Cardiac septum (tissue), 1 donor: ENCODE measurements at regions not wholly inside any gene's neighbourhood (a gene's known extent, or its start where the extent isn't known, plus 50 kb on each side); places are given as distances from the start of the nearest gene placed in this dataset.

ENCODE experiments used
- DNase-seq: peaks from one replicate; pipeline ENCODE4 v3.0.0-alpha.2; 2020; ENCODE audit warnings: low spot score
- intact Hi-C: fragments of 100-400 bp; cut with DNase I; formaldehyde crosslinking; loops from one replicate; pipeline ENCODE4 v1.14.0; 2022
- donor health status: DM: no; HTN: no; CAD: no.

GRCh38 chr20:24737212-24737850 is 211.7 kb upstream of the CST7 start:
- intact Hi-C loops: no loop called here

GRCh38 chr20:24738058-24738775 is 210.9 kb upstream of the CST7 start:
- intact Hi-C loops: no loop called here
- no peak for DNase-seq

More at GRCh38 chr20:24737212-24737850, 211.7 kb upstream of the CST7 start:
- DNase-seq: no peak

DNA sequence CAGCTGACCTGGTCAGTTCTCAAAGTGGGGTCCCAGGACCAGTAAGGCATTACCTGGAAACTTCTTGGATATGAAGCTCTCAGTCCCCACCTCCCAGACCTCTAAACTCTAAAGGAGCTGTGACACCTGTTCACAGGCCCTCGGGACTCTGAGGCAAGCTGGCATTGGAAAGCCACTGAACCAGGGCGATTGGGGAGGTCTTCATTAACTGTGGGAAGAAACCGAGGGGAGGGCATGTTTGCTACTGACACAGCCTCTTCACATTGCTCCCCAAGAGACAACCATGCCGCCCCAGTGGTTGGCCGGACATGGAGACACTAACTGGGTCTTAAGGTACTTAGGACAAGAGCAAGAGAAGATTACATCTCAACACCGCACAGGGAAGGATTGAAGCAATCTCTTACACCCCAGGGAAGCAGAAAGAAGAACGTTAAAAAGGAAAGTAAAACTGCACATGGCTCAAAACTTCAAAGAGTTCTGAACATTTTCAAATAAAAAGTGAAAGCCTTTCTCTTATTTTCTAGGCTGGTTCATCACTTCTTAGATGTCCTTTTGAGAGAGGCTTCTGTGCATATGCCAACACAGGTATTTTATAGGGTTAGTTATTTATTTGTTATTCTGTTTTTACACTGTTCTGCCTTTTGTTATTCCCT is 210.0 kb upstream of the CST7 start:
- intact Hi-C loops: no loop called here
- DNase-seq: no peak

DNA sequence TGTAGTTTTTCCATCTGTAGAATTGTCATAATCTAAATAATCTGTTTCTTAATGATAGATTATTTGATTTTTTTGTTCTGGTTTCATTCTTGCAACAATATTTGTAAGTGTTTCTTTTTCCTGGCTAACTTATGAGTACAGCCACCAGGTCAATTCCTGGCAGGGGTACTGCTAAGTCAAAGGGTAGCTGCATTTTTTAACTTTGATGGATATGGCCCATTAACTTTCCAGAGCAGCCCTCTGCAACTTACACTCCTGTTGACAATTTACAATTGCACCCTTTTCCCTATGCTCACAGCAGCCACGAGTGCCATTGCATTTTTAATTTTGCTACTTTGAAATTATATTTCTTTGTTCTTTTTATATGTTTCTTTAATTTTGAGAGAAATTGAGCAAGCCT is 209.3 kb upstream of the CST7 start:
- intact Hi-C loops: no loop called here
- no peak for DNase-seq

- intact Hi-C loops: no loop called here
- DNase-seq: no peak
Measured at GRCh38 chr20:24741493-24742072, 207.5 kb upstream of the CST7 start.

GRCh38 chr20:24742436-24742835 is 206.6 kb upstream of the CST7 start:
- no peak for DNase-seq
- intact Hi-C loops: no loop called here

GRCh38 chr20:24742989-24743388 is 206.1 kb upstream of the CST7 start:
- intact Hi-C loops: no loop called here
- no peak for DNase-seq

DNA sequence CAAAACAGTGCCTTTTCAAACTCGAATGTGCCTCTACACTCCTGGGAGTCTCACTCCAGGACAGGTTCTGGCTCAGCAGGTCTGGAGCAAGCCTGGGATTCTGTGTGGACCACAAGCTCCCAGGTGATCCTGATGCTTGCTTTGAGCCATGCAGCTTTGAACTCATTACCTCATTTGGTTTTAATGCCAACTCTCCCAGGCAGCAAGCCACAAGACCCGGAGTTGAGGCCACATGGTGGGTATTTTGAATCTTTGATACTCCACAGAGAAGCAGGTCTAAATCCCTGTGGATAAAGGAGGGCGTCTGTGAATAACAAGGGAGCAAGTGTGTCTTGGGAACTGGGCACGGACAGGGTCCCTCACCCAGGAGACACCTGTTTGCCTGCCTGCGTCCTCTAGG is 205.4 kb upstream of the CST7 start:
- intact Hi-C loops: no loop called here
- DNase-seq: no peak

GRCh38 chr20:24744747-24745146 is 204.3 kb upstream of the CST7 start:
- intact Hi-C loops: no loop called here
- no peak for DNase-seq

- DNase-seq: no peak
- intact Hi-C loops: no loop called here
Measured at GRCh38 chr20:24745206-24745605, 203.9 kb upstream of the CST7 start.

DNA sequence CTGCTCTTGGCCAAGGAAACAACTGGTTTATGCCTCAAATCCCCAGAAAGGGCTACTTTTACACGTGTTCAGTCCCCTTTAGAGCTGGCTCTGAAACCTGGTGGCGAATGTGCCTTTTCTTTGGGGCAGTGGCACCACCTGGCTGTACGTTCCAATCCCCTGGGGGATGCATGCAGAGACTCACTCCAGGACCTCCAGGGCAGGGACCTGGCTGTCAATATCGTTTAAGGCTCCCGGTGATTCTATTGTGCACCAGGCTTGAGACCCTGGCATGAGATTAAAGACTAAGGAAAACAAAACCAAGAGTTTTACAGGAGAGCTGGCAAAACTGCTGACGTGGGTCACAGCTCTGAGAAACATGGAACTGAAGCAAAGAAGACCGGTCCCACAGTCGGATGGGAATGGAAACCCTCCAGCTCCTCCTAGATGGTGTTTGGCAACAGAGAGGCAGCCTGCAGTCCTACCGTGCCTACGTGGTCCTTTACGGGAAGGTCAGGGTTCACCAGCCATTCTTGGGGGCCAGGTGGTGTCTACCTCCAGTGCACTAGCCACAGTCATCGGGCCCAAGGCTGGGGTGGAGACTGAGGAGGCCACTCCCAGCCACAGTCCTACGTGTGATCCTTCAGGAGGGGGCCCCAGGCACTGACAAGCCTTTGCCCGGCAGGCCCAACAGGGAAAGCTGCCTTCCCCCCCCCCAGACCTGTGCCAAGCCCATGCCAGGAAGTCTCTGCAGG is 203.3 kb upstream of the CST7 start:
- intact Hi-C loops: no loop called here
- no peak for DNase-seq

DNA sequence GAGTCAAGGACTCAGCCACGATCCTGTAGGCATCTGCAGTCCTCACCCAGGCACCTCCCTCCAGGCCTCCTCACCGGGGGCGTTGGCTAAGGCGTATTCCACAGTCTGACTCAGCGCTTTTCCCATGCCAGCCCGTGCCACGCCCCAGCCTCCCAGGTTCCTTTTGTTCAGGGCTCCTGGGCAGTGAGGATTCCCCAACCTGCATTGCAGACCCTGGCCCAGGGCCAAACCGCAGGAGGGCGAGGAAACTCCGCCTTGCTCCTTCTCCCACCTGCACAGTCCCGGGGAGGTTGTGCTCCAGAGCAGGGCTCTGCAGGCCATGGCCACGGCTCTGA is 202.8 kb upstream of the CST7 start:
- intact Hi-C loops: no loop called here
- DNase-seq: no peak

GRCh38 chr20:24747010-24747712 is 201.9 kb upstream of the CST7 start:
- no peak for DNase-seq
- intact Hi-C loops: no loop called here

- no peak for DNase-seq
- intact Hi-C loops: no loop called here
Measured at GRCh38 chr20:24747881-24748595, 201.0 kb upstream of the CST7 start.

DNA sequence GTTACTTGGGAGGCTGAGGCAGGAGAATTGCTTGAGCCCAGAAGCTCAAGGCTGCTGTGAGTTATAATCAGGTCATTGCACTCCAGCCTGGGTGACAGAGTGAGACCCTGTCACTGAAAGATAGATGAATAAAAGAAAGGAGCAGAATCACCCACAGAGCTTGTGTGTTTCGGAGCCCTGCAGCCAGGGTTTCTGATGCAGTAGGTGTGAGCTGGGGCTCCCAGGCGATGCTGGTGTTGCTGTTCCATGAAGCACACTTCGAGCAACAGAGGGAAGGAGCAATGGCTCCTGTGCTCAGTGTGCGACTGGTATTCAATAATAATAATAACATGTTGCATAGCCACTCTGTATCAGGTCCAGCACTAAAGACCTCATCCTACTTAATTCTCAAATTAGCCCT is 197.5 kb upstream of the CST7 start:
- intact Hi-C loops: no loop called here
- DNase-seq: no peak

- intact Hi-C loops: no loop called here
- DNase-seq: peak; percentile 58
Measured at GRCh38 chr20:24752612-24753011, 196.5 kb upstream of the CST7 start.

GRCh38 chr20:24753130-24753529 is 195.9 kb upstream of the CST7 start:
- intact Hi-C loops: no loop called here
- peak; percentile 71 for DNase-seq

DNA sequence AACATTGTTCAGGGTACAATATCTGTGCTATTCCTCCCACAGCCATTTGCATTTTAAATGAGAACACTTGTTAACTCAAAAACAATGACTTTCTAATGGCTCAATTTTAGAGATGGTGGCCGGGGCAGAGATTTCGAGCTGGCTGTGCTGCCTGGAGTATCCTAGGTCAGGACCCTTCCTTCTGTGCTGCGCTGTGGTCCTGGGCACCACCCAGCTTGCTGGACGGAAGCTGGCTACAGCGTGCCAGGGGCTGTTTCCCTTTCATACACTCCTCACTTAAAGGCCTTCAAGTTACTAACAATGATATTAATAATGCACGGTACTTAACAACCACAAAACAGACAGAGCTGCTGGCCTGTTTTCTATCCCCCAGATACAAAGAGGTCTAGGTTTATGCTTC is 194.4 kb upstream of the CST7 start:
- intact Hi-C loops: no loop called here
- DNase-seq: no peak

DNA sequence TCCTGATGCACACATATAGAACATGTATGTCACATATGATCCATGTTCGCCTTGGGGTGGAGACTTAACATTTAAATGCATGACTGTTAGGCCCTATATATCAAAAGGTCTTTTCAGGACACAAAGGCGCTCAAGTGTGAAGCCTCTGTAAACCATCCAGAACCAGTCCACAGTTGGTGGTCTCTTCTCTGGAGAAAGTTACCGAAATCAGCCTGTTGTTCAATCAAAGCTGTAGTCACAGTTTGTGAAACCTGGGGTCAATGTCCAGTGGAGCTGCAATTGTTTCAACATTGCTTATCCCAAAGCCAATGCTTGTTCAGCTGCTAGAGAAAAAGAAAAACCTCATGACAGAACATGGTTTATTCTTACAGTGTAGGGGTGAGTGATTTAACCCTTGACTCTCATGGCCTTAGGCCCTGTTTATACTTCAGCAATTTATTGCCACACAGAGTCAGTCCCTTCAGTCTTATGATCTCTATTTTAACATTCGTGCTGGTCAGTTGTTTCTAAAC is 193.6 kb upstream of the CST7 start:
- intact Hi-C loops: no loop called here

More for the DNA sequence above, 193.6 kb upstream of the CST7 start:
- DNase-seq: no peak
